GM12892 (cell line): ENCODE measurements at regions not wholly inside any gene's neighbourhood (a gene's known extent, or its start where the extent isn't known, plus 50 kb on each side); places are given as distances from the start of the nearest gene placed in this dataset.

Source experiments
- POLR2A ChIP-seq: IDR thresholded peaks from 2 replicates; pipeline ENCODE4 v1.6.1; 2011; ENCODE audit warnings: low read depth, low read length, control low read depth
- POLR2AphosphoS5 ChIP-seq: IDR thresholded peaks from 2 replicates; pipeline ENCODE4 v1.6.1; 2011; ENCODE audit warnings: low read depth, low read length, control low read depth

DNA sequence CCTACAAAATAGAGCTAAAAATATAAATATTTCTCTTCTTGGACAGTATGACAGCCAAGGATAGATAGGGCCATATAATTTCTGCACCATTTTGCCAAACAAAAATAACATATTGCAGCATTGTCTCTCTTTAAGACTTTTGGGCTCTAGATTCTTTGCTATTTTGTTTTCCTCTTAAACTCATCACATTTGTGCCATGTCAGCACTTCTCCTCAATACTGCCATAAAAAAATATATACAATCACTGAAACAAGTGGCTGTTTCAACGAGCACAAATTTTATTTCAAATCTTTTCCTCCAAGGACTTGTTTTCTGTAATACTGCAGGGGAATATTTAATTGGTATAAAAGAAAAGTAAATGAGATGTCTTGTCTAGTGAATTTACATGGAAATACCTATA, 1570.0 kb upstream of the NUDT12 start:
- no peak for TF ChIP-seq POLR2A
- TF ChIP-seq POLR2AphosphoS5, result no peak
